Skin epidermis (tissue), 12 donors: ENCODE measurements at regions not wholly inside any gene's neighbourhood (a gene's known extent, or its start where the extent isn't known, plus 50 kb on each side); places are given as distances from the start of the nearest gene placed in this dataset.
"Not testable (repeated sequence)": the region's sequence is repeated elsewhere in the genome, so short reads cannot be mapped to it uniquely, and the experiment has no call there.

ENCODE experiments used
- H3K27ac ChIP-seq, 21 experiments: fragments of 200-600 bp; sonication (generic) in 11 of 21; one replicate each; pipeline ENCODE4 v1.5.0; 2020; ENCODE audit warnings: mild to moderate bottlenecking in 3 of 21, inconsistent platforms in 2 of 21, moderate library complexity in 2 of 21
- H3K4me3 ChIP-seq, 7 experiments: fragments of 200-600 bp; sonication (generic) in 2 of 7; one replicate each; pipeline ENCODE4 v1.5.0; 2020; ENCODE audit warnings: inconsistent platforms in 2 of 7, mild to moderate bottlenecking in 2 of 7, moderate library complexity in 1 of 7

DNA sequence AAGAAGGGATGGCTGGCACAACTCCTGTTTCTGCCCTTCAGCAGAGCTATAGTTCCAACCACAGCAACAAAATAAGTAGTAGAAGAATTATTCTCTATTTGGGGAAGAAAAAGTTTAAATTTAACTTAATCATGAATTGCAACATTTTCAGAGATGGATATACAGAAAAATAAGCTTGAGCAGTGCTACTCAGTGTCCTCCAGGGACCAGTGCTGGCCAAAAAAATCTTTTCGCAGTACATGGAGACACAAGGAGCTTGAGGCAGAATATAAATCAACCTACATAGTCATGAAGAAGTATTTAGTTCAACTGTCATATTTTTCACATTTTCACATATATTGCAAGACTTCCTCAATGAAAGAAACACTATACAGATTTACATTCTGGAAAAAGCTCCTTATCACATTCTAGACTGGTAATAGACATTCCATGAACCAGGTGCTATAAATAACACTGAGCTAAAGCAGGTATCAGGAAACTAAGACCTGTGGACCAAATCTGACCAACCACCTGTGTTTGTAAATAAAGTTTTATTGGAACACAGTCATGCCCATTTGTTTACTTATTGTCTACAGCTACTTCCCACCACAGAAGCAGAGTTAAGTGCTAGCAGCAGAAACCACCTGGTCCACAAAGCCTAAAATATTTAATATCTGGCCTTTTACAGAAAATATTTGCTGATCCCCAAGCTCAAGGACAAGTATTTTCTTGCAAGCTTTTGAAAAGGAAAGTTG, 101.9 kb downstream of the RGS21 start:
- Histone ChIP-seq H3K4me3 (no peak overlapping the region), H3K27ac (no peak overlapping the region)

GRCh38 chr1:192430644-192431043, 113.9 kb downstream of the RGS21 start:
- no peak overlapping the region for H3K4me3 ChIP-seq
- no peak overlapping the region for H3K27ac ChIP-seq

DNA sequence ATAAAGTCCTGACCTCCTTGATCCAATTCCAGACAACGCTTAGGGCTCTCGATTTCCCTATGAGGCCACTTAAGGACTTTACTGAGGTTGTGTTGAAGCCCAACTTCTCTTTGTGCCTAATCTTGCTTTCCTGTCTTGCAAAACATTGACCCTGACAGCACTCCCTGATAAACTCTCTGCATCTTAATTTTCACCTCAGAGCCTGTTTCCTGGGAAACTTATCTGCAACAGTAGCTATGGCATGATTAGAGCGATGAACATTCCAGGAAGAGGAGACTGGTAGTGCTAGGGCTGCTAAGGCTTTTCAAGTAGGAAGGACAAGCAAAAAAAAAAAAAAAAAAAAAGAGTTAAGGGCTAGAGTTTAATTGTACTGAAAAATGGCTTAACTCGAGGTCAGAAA, 118.9 kb downstream of the RGS21 start:
- no peak overlapping the region for H3K4me3 ChIP-seq
- H3K27ac ChIP-seq, result no peak overlapping the region

- Histone ChIP-seq H3K27ac (no peak overlapping the region), H3K4me3 (no peak overlapping the region)
Observed at GRCh38 chr1:192436441-192437078, 119.8 kb downstream of the RGS21 start.

DNA sequence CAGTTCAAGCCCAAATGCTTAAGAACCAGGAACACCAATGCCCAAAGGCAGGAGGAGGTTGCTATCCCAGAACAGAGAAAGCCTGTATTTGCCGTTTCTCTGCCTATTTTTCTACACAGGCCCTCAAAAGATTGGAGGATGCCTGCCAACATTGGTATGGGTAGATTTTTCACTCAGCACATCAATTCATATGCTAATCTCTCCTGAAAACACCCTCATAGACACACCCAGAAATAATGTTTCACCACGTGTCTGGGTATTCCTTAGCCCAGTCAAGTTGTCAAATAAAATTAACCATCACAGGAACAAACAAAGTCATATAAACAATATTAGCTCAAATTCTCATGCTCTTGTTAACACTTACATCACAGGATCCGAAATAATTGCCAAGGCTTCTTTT, 121.9 kb downstream of the RGS21 start:
- H3K4me3 ChIP-seq, result no peak overlapping the region

GRCh38 chr1:192439373-192440025, 122.7 kb downstream of the RGS21 start:
- Histone ChIP-seq H3K27ac (no peak overlapping the region), H3K4me3 (no peak overlapping the region)

More for the DNA sequence above, 121.9 kb downstream of the RGS21 start:
- H3K27ac ChIP-seq, result no peak overlapping the region

GRCh38 chr1:192441492-192441891, 124.7 kb downstream of the RGS21 start:
- Histone ChIP-seq H3K4me3 (no peak overlapping the region), H3K27ac (no peak overlapping the region)

- no peak overlapping the region for H3K4me3 ChIP-seq
- H3K27ac ChIP-seq, result no peak overlapping the region
Observed at GRCh38 chr1:192442736-192443135, 125.9 kb downstream of the RGS21 start.

GRCh38 chr1:192443616-192444015, 126.8 kb downstream of the RGS21 start:
- Histone ChIP-seq H3K4me3 (no peak overlapping the region), H3K27ac (no peak overlapping the region)

DNA sequence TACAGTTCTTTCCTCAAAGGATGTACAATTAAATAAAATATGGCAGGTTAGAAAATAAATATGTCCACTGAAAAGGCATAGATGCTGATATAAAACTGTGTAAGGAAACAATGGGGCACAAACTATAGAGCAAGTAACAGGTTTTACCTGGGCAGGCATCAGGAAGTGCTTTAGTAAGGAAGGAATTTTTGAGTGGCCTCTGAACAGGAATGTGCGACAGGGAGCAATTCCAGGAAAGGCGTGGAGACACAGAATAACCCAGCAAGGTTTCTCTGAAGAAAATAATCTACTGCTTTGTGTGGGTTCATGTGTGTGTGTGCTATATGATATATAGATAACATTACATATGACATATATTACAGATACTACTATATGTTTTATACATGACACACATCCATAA, 128.4 kb downstream of the RGS21 start:
- Histone ChIP-seq H3K4me3 (no peak overlapping the region), H3K27ac (no peak overlapping the region)

DNA sequence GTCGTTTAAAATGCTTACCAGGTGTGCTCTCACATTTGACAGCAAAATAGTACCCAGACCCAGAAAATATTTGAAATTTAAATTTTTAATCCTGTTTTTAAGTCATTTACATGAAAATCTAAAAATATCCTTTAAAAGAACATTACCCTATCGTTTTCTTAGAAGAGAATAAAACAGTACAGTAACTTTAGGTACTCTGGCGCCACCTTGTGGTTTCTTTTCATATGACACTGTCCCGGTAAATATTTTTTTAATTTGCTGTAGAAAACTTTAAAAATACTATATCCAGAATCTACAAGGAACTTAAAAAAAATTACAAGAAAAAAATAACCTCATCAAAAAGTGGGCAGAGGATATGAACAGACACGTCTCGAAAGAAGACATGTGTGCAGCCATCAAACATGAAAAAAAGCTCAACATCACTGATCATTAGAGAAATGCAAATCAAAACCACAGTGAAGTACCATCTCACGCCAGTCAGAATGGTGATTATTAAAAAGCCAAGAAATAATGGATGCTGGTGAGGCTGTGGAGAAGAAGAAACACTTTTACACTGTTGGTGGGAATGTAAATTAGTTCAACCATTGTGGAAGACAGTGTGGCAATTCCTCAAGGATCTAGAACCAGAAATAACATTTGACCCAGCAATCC, 129.2 kb downstream of the RGS21 start:
- H3K4me3 ChIP-seq, result no peak overlapping the region
- H3K27ac ChIP-seq, result no peak overlapping the region

GRCh38 chr1:192448026-192448578, 127.5 kb upstream of the RGS1 start:
- no peak overlapping the region for H3K4me3 ChIP-seq
- no peak overlapping the region for H3K27ac ChIP-seq

DNA sequence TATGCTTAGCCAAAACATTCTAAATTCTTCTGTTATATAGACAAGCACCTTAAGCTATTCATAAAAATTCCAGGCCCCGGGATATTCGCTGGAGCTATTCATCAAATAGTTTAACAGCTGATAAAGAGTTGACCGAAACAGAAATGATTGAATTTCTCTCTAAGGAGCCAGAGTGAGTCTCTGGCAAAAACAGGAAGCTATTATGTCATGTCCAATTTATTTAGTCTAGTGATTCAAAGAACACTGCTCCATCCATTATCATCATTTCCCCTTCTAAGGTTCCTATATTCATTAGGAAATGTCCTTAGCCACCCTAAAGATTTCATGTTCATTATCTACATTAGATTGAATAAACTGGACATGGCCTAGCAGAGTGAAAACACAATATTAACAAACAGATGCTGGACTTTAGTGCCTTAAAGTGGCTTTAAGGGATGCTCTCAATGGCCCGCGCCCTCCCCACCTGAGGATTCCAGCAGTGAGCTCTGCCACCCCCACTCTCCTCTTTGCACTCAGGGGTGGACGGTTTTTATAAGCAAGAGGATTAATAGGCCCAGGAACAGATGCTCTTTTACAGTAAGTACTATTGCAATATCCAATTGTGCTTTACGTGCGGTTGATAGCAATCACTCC, 122.1 kb upstream of the RGS1 start:
- H3K27ac ChIP-seq, result no peak overlapping the region
- H3K4me3 ChIP-seq, result no peak overlapping the region

- Histone ChIP-seq H3K27ac (no peak overlapping the region), H3K4me3 (no peak overlapping the region)
Observed at GRCh38 chr1:192459467-192459866, 116.1 kb upstream of the RGS1 start.

DNA sequence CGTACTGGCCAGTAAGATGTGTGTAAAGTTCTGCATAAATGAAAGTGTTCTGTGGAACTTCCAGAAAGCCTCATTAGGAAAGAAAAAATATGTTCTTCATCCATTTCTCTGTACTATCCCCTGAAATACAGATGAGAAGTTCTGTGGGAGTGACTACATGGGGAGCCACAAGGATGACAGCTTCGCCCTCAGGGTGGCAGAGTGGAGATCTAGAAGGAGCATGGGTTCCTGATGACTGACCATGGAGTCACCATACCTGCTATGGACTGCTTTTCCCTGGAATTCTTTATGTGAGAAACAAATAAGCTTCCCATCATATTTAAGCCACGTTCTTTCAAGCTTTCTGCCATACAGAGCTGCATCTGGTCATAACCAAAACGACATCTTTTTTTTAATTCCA, 113.9 kb upstream of the RGS1 start:
- no peak overlapping the region for H3K27ac ChIP-seq

GRCh38 chr1:192462616-192463015, 113.0 kb upstream of the RGS1 start:
- Histone ChIP-seq H3K27ac (no peak overlapping the region), H3K4me3 (no peak overlapping the region)

More for the DNA sequence above, 113.9 kb upstream of the RGS1 start:
- H3K4me3 ChIP-seq, result no peak overlapping the region

GRCh38 chr1:192463661-192464060, 111.9 kb upstream of the RGS1 start:
- Histone ChIP-seq H3K27ac (no peak overlapping the region), H3K4me3 (no peak overlapping the region)

- H3K4me3 ChIP-seq, H3K27ac ChIP-seq: not testable (repeated sequence)
Observed at GRCh38 chr1:192465221-192465620, 110.4 kb upstream of the RGS1 start.

GRCh38 chr1:192474080-192474683, 101.4 kb upstream of the RGS1 start:
- Histone ChIP-seq H3K27ac (no peak overlapping the region), H3K4me3 (no peak overlapping the region)
